ENCODE measurements at regions not wholly inside any gene's neighbourhood (a gene's known extent, or its start where the extent isn't known, plus 50 kb on each side); places are given as distances from the start of the nearest gene placed in this dataset.

DNA sequence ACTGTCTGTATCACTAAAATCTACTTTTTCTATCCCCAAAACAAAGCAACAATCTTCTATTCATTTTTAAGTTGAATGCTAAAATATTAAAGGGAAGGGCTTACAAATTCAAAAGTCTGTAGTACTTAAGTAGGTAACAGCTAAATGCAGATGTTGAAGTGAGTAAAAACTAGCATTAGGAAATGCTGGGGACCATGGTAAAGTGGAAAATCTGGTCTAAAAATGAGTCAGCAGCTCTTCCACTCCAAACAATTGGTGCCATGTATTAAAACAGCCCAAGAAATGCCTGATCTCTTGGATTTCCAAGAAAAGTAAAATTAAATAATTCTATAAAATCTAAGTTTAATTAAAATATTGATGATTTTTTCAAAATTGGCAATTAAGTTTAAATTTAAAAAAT, 73.3 kb upstream of the PPP3CA start:
- TF ChIP-seq ARID4B (CRISPR knock-in tag; IDR thresholded peaks at IDR 0.05; ENCODE audit: borderline replicate concordance), result no peak
- TF ChIP-seq, protein P1, sequence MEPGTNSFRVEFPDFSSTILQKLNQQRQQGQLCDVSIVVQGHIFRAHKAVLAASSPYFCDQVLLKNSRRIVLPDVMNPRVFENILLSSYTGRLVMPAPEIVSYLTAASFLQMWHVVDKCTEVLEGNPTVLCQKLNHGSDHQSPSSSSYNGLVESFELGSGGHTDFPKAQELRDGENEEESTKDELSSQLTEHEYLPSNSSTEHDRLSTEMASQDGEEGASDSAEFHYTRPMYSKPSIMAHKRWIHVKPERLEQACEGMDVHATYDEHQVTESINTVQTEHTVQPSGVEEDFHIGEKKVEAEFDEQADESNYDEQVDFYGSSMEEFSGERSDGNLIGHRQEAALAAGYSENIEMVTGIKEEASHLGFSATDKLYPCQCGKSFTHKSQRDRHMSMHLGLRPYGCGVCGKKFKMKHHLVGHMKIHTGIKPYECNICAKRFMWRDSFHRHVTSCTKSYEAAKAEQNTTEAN (CRISPR knock-in tag; IDR thresholded peaks at IDR 0.05), result no peak
- TF ChIP-seq, protein P2, sequence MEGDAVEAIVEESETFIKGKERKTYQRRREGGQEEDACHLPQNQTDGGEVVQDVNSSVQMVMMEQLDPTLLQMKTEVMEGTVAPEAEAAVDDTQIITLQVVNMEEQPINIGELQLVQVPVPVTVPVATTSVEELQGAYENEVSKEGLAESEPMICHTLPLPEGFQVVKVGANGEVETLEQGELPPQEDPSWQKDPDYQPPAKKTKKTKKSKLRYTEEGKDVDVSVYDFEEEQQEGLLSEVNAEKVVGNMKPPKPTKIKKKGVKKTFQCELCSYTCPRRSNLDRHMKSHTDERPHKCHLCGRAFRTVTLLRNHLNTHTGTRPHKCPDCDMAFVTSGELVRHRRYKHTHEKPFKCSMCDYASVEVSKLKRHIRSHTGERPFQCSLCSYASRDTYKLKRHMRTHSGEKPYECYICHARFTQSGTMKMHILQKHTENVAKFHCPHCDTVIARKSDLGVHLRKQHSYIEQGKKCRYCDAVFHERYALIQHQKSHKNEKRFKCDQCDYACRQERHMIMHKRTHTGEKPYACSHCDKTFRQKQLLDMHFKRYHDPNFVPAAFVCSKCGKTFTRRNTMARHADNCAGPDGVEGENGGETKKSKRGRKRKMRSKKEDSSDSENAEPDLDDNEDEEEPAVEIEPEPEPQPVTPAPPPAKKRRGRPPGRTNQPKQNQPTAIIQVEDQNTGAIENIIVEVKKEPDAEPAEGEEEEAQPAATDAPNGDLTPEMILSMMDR (IDR thresholded peaks at IDR 0.05), result no peak
